ENCODE measurements at regions not wholly inside any gene's neighbourhood (a gene's known extent, or its start where the extent isn't known, plus 50 kb on each side); places are given as distances from the start of the nearest gene placed in this dataset.

DNA sequence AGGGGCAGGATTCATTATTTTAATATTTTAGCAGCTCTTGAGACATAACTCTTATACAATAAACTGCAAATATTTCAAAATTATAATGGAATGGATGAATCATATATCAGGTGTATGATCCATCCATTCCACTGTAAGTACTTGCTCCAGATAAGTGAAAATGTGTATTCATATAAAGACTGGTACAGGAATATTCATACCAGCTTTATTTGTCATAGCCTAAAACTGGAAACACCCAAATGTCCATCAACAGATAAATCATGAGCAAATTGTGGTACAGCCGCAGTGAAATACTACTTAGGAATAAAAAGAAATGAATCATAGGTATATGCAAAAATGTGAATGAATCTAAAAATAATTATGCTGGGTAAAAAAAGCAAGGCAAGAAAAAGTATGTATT, 263.6 kb upstream of the SYT10 start:
- TF ChIP-seq, protein P1, sequence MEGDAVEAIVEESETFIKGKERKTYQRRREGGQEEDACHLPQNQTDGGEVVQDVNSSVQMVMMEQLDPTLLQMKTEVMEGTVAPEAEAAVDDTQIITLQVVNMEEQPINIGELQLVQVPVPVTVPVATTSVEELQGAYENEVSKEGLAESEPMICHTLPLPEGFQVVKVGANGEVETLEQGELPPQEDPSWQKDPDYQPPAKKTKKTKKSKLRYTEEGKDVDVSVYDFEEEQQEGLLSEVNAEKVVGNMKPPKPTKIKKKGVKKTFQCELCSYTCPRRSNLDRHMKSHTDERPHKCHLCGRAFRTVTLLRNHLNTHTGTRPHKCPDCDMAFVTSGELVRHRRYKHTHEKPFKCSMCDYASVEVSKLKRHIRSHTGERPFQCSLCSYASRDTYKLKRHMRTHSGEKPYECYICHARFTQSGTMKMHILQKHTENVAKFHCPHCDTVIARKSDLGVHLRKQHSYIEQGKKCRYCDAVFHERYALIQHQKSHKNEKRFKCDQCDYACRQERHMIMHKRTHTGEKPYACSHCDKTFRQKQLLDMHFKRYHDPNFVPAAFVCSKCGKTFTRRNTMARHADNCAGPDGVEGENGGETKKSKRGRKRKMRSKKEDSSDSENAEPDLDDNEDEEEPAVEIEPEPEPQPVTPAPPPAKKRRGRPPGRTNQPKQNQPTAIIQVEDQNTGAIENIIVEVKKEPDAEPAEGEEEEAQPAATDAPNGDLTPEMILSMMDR (conservative IDR thresholded peaks at IDR 0.05; ENCODE audit: low read depth, low read length): no peak
- no peak for TF ChIP-seq EZH2 (IDR thresholded peaks at IDR 0.05; ENCODE audit: low read length, unreplicated experiment)

Data from PC-3 (cell line).